Fibroblast of villous mesenchyme (primary cell): ENCODE measurements at regions not wholly inside any gene's neighbourhood (a gene's known extent, or its start where the extent isn't known, plus 50 kb on each side); places are given as distances from the start of the nearest gene placed in this dataset.

Experiments
- DNase-seq: peaks from one replicate; pipeline ENCODE4 v3.0.0-alpha.2; 2010; ENCODE audit warnings: low read depth
- H3K4me3 ChIP-seq: 2 replicates; pipeline ENCODE4 v1.5.1; 2011; ENCODE audit warnings: low read depth, mild to moderate bottlenecking, low read length
- CTCF ChIP-seq: IDR thresholded peaks from 2 replicates; pipeline ENCODE4 v1.5.1; 2012; ENCODE audit warnings: low read depth, mild to moderate bottlenecking, low read length; ENCODE audit not compliant: insufficient read depth

- DNase-seq, result no peak
- TF ChIP-seq CTCF, result no peak
- no peak overlapping the region for H3K4me3 ChIP-seq
These were observed 172.7 kb downstream of the PTPN11 start for GRCh38 chr12:112591488-112591887.

- TF ChIP-seq CTCF, result no peak
- DNase-seq, result no peak
- H3K4me3 ChIP-seq, result no peak overlapping the region
These were observed 176.7 kb downstream of the PTPN11 start for GRCh38 chr12:112595410-112595809.

- no peak overlapping the region for H3K4me3 ChIP-seq
- TF ChIP-seq CTCF, result no peak
- DNase-seq, result no peak
These were observed 179.2 kb downstream of the PTPN11 start for GRCh38 chr12:112597986-112598385.

GRCh38 chr12:112598626-112599025, 179.9 kb downstream of the PTPN11 start:
- no peak overlapping the region for H3K4me3 ChIP-seq
- TF ChIP-seq CTCF, result no peak
- DNase-seq, result no peak

- TF ChIP-seq CTCF, result no peak
- DNase-seq, result peak; percentile 10
These were observed 181.1 kb downstream of the PTPN11 start for GRCh38 chr12:112599871-112600270.

GRCh38 chr12:112602150-112602549, 183.4 kb downstream of the PTPN11 start:
- TF ChIP-seq CTCF, result no peak
- no peak overlapping the region for H3K4me3 ChIP-seq
- no peak for DNase-seq

More at GRCh38 chr12:112599871-112600270, 181.1 kb downstream of the PTPN11 start:
- H3K4me3 ChIP-seq, result no peak overlapping the region

GRCh38 chr12:112606611-112607365, 184.8 kb upstream of the RPH3A start:
- no peak for DNase-seq
- no peak overlapping the region for H3K4me3 ChIP-seq
- TF ChIP-seq CTCF, result no peak
